Stimulated activated CD8-positive, alpha-beta memory T cell treated with anti-CD3 and anti-CD28 coated beads, Interleukin-12 subunit alpha, Interleukin-12 subunit beta, amount 100 ng/mL, for 24 hours (primary cell): ENCODE measurements at regions not wholly inside any gene's neighbourhood (a gene's known extent, or its start where the extent isn't known, plus 50 kb on each side); places are given as distances from the start of the nearest gene placed in this dataset.
"Not testable (repeated sequence)": the region's sequence is repeated elsewhere in the genome, so short reads cannot be mapped to it uniquely, and the experiment has no call there.

Experiments used
- DNase-seq: peaks from one replicate; pipeline ENCODE4 v3.0.0-alpha.2; 2020; ENCODE audit errors: extremely low read depth

- no peak for DNase-seq
Observed at GRCh38 chr2:378364-378763, 90.5 kb upstream of the ALKAL2 start.

- no peak for DNase-seq
Observed at GRCh38 chr2:377414-377813, 89.5 kb upstream of the ALKAL2 start.

- DNase-seq: no peak
Observed at GRCh38 chr2:375956-376307, 88.0 kb upstream of the ALKAL2 start.

- no peak for DNase-seq
Observed at GRCh38 chr2:375270-375955, 87.5 kb upstream of the ALKAL2 start.

GRCh38 chr2:368386-368785 lies 80.5 kb upstream of the ALKAL2 start:
- no peak for DNase-seq

- no peak for DNase-seq
Observed at GRCh38 chr2:367246-367645, 79.4 kb upstream of the ALKAL2 start.

- DNase-seq: no peak
Observed at GRCh38 chr2:366706-367105, 78.8 kb upstream of the ALKAL2 start.

- no peak for DNase-seq
Observed at GRCh38 chr2:365367-366275, 77.7 kb upstream of the ALKAL2 start.

- DNase-seq: no peak
Observed at GRCh38 chr2:363824-364470, 76.1 kb upstream of the ALKAL2 start.

- DNase-seq: no peak
Observed at GRCh38 chr2:362924-363323, 75.0 kb upstream of the ALKAL2 start.

GRCh38 chr2:360124-360523 lies 72.2 kb upstream of the ALKAL2 start:
- no peak for DNase-seq

GRCh38 chr2:359047-359446 lies 71.2 kb upstream of the ALKAL2 start:
- no peak for DNase-seq

GRCh38 chr2:357811-358210 lies 69.9 kb upstream of the ALKAL2 start:
- DNase-seq: no peak

GRCh38 chr2:356304-356703 lies 68.4 kb upstream of the ALKAL2 start:
- not testable (repeated sequence) for DNase-seq

- DNase-seq: no peak
Observed at GRCh38 chr2:355773-356172, 67.9 kb upstream of the ALKAL2 start.

GRCh38 chr2:352696-353095 lies 64.8 kb upstream of the ALKAL2 start:
- no peak for DNase-seq

- DNase-seq: no peak
Observed at GRCh38 chr2:349390-349789, 61.5 kb upstream of the ALKAL2 start.

GRCh38 chr2:348361-348916 lies 60.5 kb upstream of the ALKAL2 start:
- no peak for DNase-seq

- DNase-seq: no peak
Observed at GRCh38 chr2:344811-345210, 56.9 kb upstream of the ALKAL2 start.

- DNase-seq: no peak
Observed at GRCh38 chr2:343355-343754, 55.5 kb upstream of the ALKAL2 start.

- DNase-seq: no peak
Observed at GRCh38 chr2:341912-342311, 54.0 kb upstream of the ALKAL2 start.

- no peak for DNase-seq
Observed at GRCh38 chr2:341017-341542, 53.2 kb upstream of the ALKAL2 start.
